ENCODE measurements at regions not wholly inside any gene's neighbourhood (a gene's known extent, or its start where the extent isn't known, plus 50 kb on each side); places are given as distances from the start of the nearest gene placed in this dataset.

DNA sequence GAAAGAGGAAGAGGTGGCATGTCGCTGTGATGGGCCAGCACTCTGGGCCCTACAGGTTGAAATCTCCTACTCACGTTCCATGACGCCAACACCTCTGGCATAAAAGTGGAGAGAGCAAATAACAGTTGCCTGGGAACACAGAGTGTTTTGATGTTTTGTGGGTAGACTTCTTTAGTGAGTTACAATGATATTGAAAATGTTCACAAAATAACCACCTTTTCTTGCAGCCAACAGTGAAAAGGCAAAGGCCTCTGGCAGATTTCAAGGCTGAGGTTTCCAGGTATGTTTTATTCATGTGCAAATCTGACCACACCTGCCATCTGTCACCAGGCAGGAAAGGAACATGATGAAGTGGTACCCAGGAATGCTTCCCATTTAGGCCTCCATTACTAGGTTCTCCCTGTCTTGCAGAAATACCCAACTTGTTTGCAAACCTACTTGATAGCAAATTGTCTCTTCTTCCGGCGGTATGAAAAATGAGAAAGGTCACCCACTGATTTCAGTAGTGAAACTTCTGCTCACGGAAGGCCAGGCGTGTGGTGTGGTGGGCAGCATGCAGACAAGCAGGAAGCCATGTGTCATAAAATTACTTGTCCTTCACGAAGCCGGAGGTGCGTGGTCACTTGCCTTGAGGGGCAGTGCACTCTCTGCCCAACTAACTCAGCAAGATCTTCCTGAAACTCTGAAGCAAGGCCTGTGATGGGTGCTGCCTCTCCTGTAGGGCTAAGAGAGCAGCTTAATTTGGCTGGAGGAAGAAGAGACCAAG is 299.1 kb upstream of the PRDM1 start:
- Histone ChIP-seq H3K4me1 (peaks cover 5% of the 10 kb centered on the region), H3K27me3 (ENCODE audit: low read depth) (no peaks in the 10 kb centered on the region), H3K27ac (replicated peaks) (no peak overlapping the region), H3K36me3 (no peaks in the 10 kb centered on the region), H3K4me3 (no peak overlapping the region), H3K9me3 (replicated peaks) (no peaks in the 10 kb centered on the region)
- DNase-seq, result no peak
- no peak for TF ChIP-seq CTCF (IDR thresholded peaks at IDR 0.05; ENCODE audit: borderline replicate concordance)
- intact Hi-C loops (cut with micrococcal nuclease), result no loop called here

DNA sequence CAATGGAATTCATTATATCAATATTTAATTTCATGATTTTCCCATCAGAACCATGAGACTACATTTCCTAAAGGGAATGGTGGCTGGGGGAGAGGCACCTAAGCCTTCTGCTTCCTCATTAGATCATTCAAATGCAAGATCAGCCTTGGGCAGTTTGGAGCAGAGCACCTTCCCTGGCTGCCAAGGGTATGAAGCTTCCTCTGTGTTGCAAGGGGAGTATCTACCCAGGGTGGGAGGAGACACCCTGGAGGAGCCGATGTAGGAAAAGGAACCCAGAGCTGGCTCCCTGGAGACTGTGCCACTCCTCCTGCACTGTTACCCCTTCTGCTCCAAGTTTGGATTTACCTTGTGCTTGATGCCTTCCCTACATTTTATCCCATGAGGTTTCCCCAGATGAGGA is 299.7 kb upstream of the PRDM1 start:
- H3K4me1 ChIP-seq, result peaks cover 5% of the 10 kb centered on the region

GRCh38 chr6:105785066-105785811 is 300.9 kb upstream of the PRDM1 start:
- DNase-seq, result no peak
- Histone ChIP-seq H3K27me3 (ENCODE audit: low read depth) (no peaks in the 10 kb centered on the region), H3K9me3 (replicated peaks) (no peaks in the 10 kb centered on the region), H3K4me3 (no peak overlapping the region), H3K27ac (replicated peaks) (no peak overlapping the region), H3K4me1 (peaks cover 5% of the 10 kb centered on the region), H3K36me3 (no peaks in the 10 kb centered on the region)
- intact Hi-C loops (cut with micrococcal nuclease), result no loop called here
- TF ChIP-seq CTCF (IDR thresholded peaks at IDR 0.05; ENCODE audit: borderline replicate concordance), result no peak

More for the DNA sequence above, 299.7 kb upstream of the PRDM1 start:
- H3K27ac ChIP-seq (replicated peaks), result no peak overlapping the region
- no peaks in the 10 kb centered on the region for H3K36me3 ChIP-seq
- intact Hi-C loops (cut with micrococcal nuclease), result no loop called here
- DNase-seq, result no peak
- TF ChIP-seq CTCF (IDR thresholded peaks at IDR 0.05; ENCODE audit: borderline replicate concordance), result no peak
- H3K9me3 ChIP-seq (replicated peaks), result no peaks in the 10 kb centered on the region
- H3K4me3 ChIP-seq, result no peak overlapping the region
- no peaks in the 10 kb centered on the region for H3K27me3 ChIP-seq (ENCODE audit: low read depth)

- no peaks in the 10 kb centered on the region for H3K36me3 ChIP-seq
- H3K4me1 ChIP-seq, result no peaks in the 10 kb centered on the region
- no peak for TF ChIP-seq CTCF (IDR thresholded peaks at IDR 0.05; ENCODE audit: borderline replicate concordance)
- no peak overlapping the region for H3K27ac ChIP-seq (replicated peaks)
- no peak for DNase-seq
- no peak overlapping the region for H3K4me3 ChIP-seq
- no peaks in the 10 kb centered on the region for H3K27me3 ChIP-seq (ENCODE audit: low read depth)
- intact Hi-C loops (cut with micrococcal nuclease), result no loop called here
- no peaks in the 10 kb centered on the region for H3K9me3 ChIP-seq (replicated peaks)
Measured at GRCh38 chr6:105784179-105784578, 302.0 kb upstream of the PRDM1 start.

- TF ChIP-seq CTCF (IDR thresholded peaks at IDR 0.05; ENCODE audit: borderline replicate concordance), result no peak
- no peaks in the 10 kb centered on the region for H3K36me3 ChIP-seq
- intact Hi-C loops (cut with micrococcal nuclease), result no loop called here
- no peaks in the 10 kb centered on the region for H3K4me1 ChIP-seq
- H3K4me3 ChIP-seq, result no peak overlapping the region
- no peak overlapping the region for H3K27ac ChIP-seq (replicated peaks)
- H3K27me3 ChIP-seq (ENCODE audit: low read depth), result no peaks in the 10 kb centered on the region
- no peak for DNase-seq
- H3K9me3 ChIP-seq (replicated peaks), result no peaks in the 10 kb centered on the region
Measured at GRCh38 chr6:105783333-105783935, 302.7 kb upstream of the PRDM1 start.

Data from left ventricle myocardium inferior (tissue), 1 donor.